ENCODE measurements at regions not wholly inside any gene's neighbourhood (a gene's known extent, or its start where the extent isn't known, plus 50 kb on each side); places are given as distances from the start of the nearest gene placed in this dataset.

GRCh38 chr5:163023846-163024245 lies 413.5 kb upstream of the CCNG1 start:
- DNase-seq (ENCODE audit: extremely low spot score, unreplicated experiment): no peak
- no peaks in the 10 kb centered on the region for H3K4me1 Mint-ChIP-seq (ENCODE audit: unreplicated experiment)
- no peaks in the 10 kb centered on the region for H3K36me3 Mint-ChIP-seq
- H3K9me3 Mint-ChIP-seq: no peaks in the 10 kb centered on the region
- H3K27me3 Mint-ChIP-seq: no peaks in the 10 kb centered on the region
- no peak overlapping the region for H3K27ac Mint-ChIP-seq
- TF ChIP-seq, protein P1, sequence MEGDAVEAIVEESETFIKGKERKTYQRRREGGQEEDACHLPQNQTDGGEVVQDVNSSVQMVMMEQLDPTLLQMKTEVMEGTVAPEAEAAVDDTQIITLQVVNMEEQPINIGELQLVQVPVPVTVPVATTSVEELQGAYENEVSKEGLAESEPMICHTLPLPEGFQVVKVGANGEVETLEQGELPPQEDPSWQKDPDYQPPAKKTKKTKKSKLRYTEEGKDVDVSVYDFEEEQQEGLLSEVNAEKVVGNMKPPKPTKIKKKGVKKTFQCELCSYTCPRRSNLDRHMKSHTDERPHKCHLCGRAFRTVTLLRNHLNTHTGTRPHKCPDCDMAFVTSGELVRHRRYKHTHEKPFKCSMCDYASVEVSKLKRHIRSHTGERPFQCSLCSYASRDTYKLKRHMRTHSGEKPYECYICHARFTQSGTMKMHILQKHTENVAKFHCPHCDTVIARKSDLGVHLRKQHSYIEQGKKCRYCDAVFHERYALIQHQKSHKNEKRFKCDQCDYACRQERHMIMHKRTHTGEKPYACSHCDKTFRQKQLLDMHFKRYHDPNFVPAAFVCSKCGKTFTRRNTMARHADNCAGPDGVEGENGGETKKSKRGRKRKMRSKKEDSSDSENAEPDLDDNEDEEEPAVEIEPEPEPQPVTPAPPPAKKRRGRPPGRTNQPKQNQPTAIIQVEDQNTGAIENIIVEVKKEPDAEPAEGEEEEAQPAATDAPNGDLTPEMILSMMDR (conservative IDR thresholded peaks at IDR 0.05): no peak
- no peak overlapping the region for H3K4me3 Mint-ChIP-seq

- TF ChIP-seq, protein P1 (conservative IDR thresholded peaks at IDR 0.05): no peak
- DNase-seq (ENCODE audit: extremely low spot score, unreplicated experiment): no peak
- Mint-ChIP-seq H3K27me3 (no peaks in the 10 kb centered on the region), H3K36me3 (no peaks in the 10 kb centered on the region), H3K9me3 (no peaks in the 10 kb centered on the region), H3K4me1 (ENCODE audit: unreplicated experiment) (no peaks in the 10 kb centered on the region), H3K27ac (no peak overlapping the region), H3K4me3 (no peak overlapping the region)
Measured at GRCh38 chr5:163024936-163025335, 412.5 kb upstream of the CCNG1 start.

GRCh38 chr5:163033656-163034055 lies 403.7 kb upstream of the CCNG1 start:
- DNase-seq (ENCODE audit: extremely low spot score, unreplicated experiment): no peak
- Mint-ChIP-seq H3K36me3 (no peaks in the 10 kb centered on the region), H3K27ac (no peak overlapping the region), H3K4me3 (no peak overlapping the region), H3K4me1 (ENCODE audit: unreplicated experiment) (no peaks in the 10 kb centered on the region), H3K27me3 (no peaks in the 10 kb centered on the region), H3K9me3 (no peaks in the 10 kb centered on the region)
- TF ChIP-seq, protein P1 (conservative IDR thresholded peaks at IDR 0.05): no peak

- TF ChIP-seq, protein P1 (conservative IDR thresholded peaks at IDR 0.05): no peak
- no peak for DNase-seq (ENCODE audit: extremely low spot score, unreplicated experiment)
- no peak overlapping the region for H3K4me3 Mint-ChIP-seq
- no peak overlapping the region for H3K27ac Mint-ChIP-seq
- H3K27me3 Mint-ChIP-seq: no peaks in the 10 kb centered on the region
- no peaks in the 10 kb centered on the region for H3K4me1 Mint-ChIP-seq (ENCODE audit: unreplicated experiment)
- no peaks in the 10 kb centered on the region for H3K9me3 Mint-ChIP-seq
- no peaks in the 10 kb centered on the region for H3K36me3 Mint-ChIP-seq
Measured at GRCh38 chr5:163041254-163041653, 396.1 kb upstream of the CCNG1 start.

- Mint-ChIP-seq H3K4me1 (ENCODE audit: unreplicated experiment) (no peaks in the 10 kb centered on the region), H3K27ac (no peak overlapping the region), H3K4me3 (no peak overlapping the region), H3K27me3 (no peaks in the 10 kb centered on the region), H3K9me3 (peaks cover 10% of the 10 kb centered on the region), H3K36me3 (no peaks in the 10 kb centered on the region)
- TF ChIP-seq, protein P1 (conservative IDR thresholded peaks at IDR 0.05): peak; percentile 67
- no peak for DNase-seq (ENCODE audit: extremely low spot score, unreplicated experiment)
Measured at GRCh38 chr5:163079618-163080017, 357.8 kb upstream of the CCNG1 start.

- Mint-ChIP-seq H3K4me1 (ENCODE audit: unreplicated experiment) (no peaks in the 10 kb centered on the region), H3K4me3 (no peak overlapping the region), H3K9me3 (no peaks in the 10 kb centered on the region), H3K27me3 (no peaks in the 10 kb centered on the region), H3K27ac (no peak overlapping the region), H3K36me3 (no peaks in the 10 kb centered on the region)
- TF ChIP-seq, protein P1 (conservative IDR thresholded peaks at IDR 0.05): no peak
- no peak for DNase-seq (ENCODE audit: extremely low spot score, unreplicated experiment)
Measured at GRCh38 chr5:163089230-163089629, 348.2 kb upstream of the CCNG1 start.

Measured in type B pancreatic cell (in vitro differentiated cells).